Psoas muscle (tissue), 7 donors: ENCODE measurements at regions not wholly inside any gene's neighbourhood (a gene's known extent, or its start where the extent isn't known, plus 50 kb on each side); places are given as distances from the start of the nearest gene placed in this dataset.

Source experiments
- ATAC-seq, 4 donors: fragments of 200-7000 bp; cut with Tn5 transposase; one replicate each; pipeline ENCODE4 v1.9.1; 2020; ENCODE audit warnings: moderate library complexity in 3 of 4, mild to moderate bottlenecking in 2 of 4
- DNase-seq, 2 donors: peaks; one replicate each; pipeline ENCODE4 v3.0.0-alpha.2; 2020
- H3K27ac ChIP-seq: fragments of 200-600 bp; one replicate; pipeline ENCODE4 v1.8.0; 2022
- H3K27me3 ChIP-seq, 3 donors: fragments of 200-600 bp in 1 of 3; one replicate each; pipeline versions ENCODE4 v1.6.1 to v1.8.0; 2013 to 2022; ENCODE audit warnings: low read length in 2 of 3, mild to moderate bottlenecking in 2 of 3, moderate library complexity in 1 of 3; ENCODE audit not compliant: insufficient read depth in 3 of 3
- H3K36me3 ChIP-seq, 2 donors: fragments of 200-600 bp in 1 of 2; one replicate each; pipeline versions ENCODE4 v1.6.1 to v1.8.0; 2013 to 2022; ENCODE audit warnings: low read depth in 1 of 2, mild to moderate bottlenecking in 1 of 2, moderate library complexity in 1 of 2; ENCODE audit not compliant: insufficient read depth in 1 of 2
- H3K4me1 ChIP-seq: fragments of 200-600 bp; one replicate; pipeline ENCODE4 v1.8.0; 2022
- H3K4me3 ChIP-seq: fragments of 200-600 bp; one replicate; pipeline ENCODE4 v1.8.0; 2022; ENCODE audit warnings: mild to moderate bottlenecking
- H3K9me3 ChIP-seq: fragments of 200-600 bp; one replicate; pipeline ENCODE4 v1.8.0; 2022
- WGBS, 3 donors: extraction: QIAGEN DNeasy Blood & Tissue Kit; methylation state at CpG; one replicate each; pipeline versions ENCODE4 v1.1.6 to v1.1.7; 2013; 5-methylcytosine and 5-hydroxymethylcytosine counted together
- intact Hi-C, 2 donors: fragments of 100-400 bp; cut with DNase I; formaldehyde crosslinking; loops; one replicate each; pipeline versions ENCODE4 v1.11.0 to v1.14.2; 2022
- TF ChIP-seq, protein P1 (sequence below): fragments of 200-600 bp; IDR thresholded peaks from one replicate; pipeline ENCODE4 v1.8.0; 2022; ENCODE audit warnings: antibody characterized with exemption
- donor health status: healthy with polysubstance abuse.
- donor health status: DM: no; HTN: no; CAD: no; lungs with moderate emphysema.
- donor health status: Bipolar disorder and iron deficiency.
- donor health status: healthy.
- donor health status: DM: yes; HTN: yes; CAD: no.
- donor health status: DM: no; HTN: no; CAD: no.
- donor health status: DM: yes; HTN: yes; CAD: no.

DNA sequence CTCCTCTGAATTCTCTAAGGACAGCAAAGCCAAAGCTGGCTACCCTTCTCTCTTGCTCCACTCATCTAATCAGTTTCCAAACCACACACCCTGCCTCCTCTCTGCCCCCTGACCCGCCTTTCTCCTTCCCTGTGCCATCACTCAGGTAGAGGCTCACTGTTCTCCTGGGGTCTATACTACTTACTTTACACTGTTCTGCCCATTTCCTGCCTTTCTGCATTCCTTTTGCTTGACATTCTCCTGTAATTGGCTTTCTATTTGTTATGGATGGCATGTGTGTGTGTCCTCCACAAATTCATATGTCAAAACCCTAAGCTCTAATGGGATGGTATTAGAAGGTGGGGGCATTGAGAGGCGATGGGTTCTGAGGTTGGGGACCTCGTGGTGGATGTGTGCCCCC lies 675.2 kb upstream of the ID2 start:
- Histone ChIP-seq H3K27ac (no peak overlapping the region), H3K27me3 (no peaks in the 10 kb centered on the region), H3K9me3 (no peaks in the 10 kb centered on the region), H3K4me3 (no peak overlapping the region), H3K4me1 (peaks cover 13% of the 10 kb centered on the region), H3K36me3 (no peaks in the 10 kb centered on the region)
- intact Hi-C loops = no loop called here
- TF ChIP-seq, protein P1, sequence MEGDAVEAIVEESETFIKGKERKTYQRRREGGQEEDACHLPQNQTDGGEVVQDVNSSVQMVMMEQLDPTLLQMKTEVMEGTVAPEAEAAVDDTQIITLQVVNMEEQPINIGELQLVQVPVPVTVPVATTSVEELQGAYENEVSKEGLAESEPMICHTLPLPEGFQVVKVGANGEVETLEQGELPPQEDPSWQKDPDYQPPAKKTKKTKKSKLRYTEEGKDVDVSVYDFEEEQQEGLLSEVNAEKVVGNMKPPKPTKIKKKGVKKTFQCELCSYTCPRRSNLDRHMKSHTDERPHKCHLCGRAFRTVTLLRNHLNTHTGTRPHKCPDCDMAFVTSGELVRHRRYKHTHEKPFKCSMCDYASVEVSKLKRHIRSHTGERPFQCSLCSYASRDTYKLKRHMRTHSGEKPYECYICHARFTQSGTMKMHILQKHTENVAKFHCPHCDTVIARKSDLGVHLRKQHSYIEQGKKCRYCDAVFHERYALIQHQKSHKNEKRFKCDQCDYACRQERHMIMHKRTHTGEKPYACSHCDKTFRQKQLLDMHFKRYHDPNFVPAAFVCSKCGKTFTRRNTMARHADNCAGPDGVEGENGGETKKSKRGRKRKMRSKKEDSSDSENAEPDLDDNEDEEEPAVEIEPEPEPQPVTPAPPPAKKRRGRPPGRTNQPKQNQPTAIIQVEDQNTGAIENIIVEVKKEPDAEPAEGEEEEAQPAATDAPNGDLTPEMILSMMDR = no peak
- DNase-seq (no peak), ATAC-seq (no peak)
- WGBS, 3 donors = 80 to 90% (median 88%) methylated on average over 3 of the region's 3 CpGs

DNA sequence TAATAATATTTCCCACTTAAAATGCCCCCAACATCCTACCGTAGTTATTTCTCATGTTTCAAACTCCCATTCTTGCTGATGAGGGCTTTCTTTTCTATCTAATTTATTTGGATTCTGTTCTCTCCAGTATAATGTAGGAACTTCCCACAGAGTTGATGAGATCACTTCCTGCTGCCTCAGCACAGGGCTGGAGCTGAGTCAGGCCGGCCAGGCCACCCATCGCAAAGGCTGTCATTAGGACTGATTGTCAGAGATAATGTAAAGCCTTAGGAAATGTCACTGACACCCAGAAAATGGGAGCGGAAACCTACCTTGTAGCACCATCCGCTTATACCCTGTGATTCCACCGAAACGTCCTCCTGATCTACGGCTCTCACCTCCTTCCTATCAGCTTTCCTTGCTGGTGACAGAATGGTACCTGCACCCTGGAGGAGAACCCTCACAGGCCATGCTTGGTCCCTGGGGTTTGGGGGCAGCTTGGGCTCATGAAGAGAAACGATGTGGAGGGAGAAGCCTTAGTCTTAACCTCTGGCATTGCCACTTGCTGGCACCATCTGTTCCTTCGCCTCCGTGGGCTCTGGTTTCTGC lies 672.8 kb upstream of the ID2 start:
- Histone ChIP-seq H3K9me3 (no peaks in the 10 kb centered on the region), H3K4me3 (no peak overlapping the region), H3K27me3 (no peaks in the 10 kb centered on the region), H3K36me3 (no peaks in the 10 kb centered on the region), H3K4me1 (peaks cover 6% of the 10 kb centered on the region), H3K27ac (no peak overlapping the region)
- DNase-seq (no peak), ATAC-seq (no peak)
- intact Hi-C loops = no loop called here
- 81 to 84% (median 83%) methylated on average over 11 of the region's 11 CpGs for WGBS, 3 donors
- TF ChIP-seq, protein P1 = no peak

DNA sequence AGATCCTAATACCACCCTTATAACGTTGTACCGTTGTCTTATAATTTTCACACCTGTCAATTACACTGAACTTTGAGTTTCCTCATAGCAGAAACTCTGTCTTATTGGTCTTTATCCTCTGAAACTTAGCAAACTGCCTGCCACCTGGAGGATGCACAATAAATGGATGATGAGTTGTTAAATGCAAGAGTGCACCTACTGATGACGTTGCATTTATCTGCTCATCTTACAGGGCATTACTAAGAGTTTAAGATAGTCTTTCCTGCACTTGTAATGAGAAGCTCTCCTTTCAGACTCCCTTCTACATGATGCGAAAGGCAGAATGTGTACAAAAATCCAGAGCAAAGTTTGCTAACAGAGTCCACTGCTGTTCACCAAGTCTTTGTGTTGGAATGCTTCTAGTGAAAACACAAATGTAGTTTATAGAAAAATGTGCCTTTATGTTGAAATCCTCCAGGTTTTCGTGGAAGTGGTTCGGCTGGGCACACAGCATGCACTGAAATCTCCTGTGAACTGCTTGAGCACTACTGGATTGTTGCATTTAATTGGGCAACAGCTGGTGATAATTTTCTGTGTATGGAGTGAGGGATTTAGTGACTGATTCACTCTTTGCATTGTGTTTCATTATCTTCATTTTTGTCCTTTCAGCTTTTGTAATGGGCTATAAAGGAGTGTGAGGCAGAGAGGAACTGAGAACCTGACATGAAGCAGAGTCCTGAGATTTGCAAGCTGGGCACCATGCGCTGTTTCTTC lies 665.8 kb upstream of the ID2 start:
- no peak overlapping the region for H3K27ac ChIP-seq
- H3K4me1 ChIP-seq = no peaks in the 10 kb centered on the region
- WGBS, 3 donors = 59 to 65% (median 60%) methylated on average over 7 of the region's 7 CpGs
- no peaks in the 10 kb centered on the region for H3K27me3 ChIP-seq
- DNase-seq (no peak), ATAC-seq (no peak)
- TF ChIP-seq, protein P1 = no peak
- H3K36me3 ChIP-seq = no peaks in the 10 kb centered on the region
- H3K4me3 ChIP-seq = no peak overlapping the region
- intact Hi-C loops = no loop called here
- H3K9me3 ChIP-seq = no peaks in the 10 kb centered on the region

DNA sequence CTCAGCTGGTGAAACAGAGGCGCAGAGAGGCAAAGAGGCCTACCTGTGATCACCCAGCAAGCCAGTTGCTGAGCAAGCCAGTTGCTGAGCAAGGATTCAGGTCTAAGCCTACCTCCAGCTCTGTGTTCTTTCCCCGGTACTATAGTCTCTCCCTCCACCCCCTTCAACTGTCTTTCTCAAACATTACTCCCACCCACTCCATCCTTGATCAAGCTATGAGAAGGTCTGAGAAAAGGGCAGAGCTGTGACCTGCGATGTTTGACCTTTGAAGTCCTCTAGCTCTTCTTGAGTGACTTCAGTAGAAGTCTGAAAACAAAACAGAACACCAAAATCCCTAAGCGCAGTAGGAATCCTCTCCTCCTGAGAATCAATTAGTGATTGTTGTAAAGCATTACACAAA lies 665.2 kb upstream of the ID2 start:
- TF ChIP-seq, protein P1 = no peak
- H3K4me3 ChIP-seq = no peak overlapping the region
- DNase-seq (no peak), ATAC-seq (no peak)
- no peaks in the 10 kb centered on the region for H3K36me3 ChIP-seq
- no peak overlapping the region for H3K27ac ChIP-seq
- 89 to 94% (median 91%) methylated on average over 4 of the region's 4 CpGs for WGBS, 3 donors
- no peaks in the 10 kb centered on the region for H3K4me1 ChIP-seq
- no peaks in the 10 kb centered on the region for H3K27me3 ChIP-seq
- H3K9me3 ChIP-seq = no peaks in the 10 kb centered on the region
- intact Hi-C loops = no loop called here

DNA sequence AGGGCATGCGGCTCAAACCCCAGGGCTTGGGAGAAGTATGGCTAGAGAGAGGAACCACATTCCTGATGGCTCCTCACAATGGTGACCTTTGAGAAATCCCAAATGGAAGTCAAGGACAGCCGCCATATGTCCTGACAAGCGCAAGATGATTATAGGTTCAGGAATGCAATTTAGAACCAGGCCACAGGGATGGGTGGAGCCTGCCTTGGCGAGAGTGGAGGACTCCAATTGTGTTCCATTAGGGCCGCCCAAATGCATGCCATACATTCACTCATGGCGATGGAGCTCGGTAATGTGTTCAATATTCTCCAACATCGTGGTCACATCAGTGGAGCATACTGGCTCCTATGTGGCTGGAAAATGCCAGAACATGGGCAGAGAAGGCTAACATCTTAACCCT lies 662.9 kb upstream of the ID2 start:
- Histone ChIP-seq H3K9me3 (no peaks in the 10 kb centered on the region), H3K4me1 (no peaks in the 10 kb centered on the region), H3K27me3 (no peaks in the 10 kb centered on the region), H3K4me3 (no peak overlapping the region), H3K36me3 (no peaks in the 10 kb centered on the region), H3K27ac (no peak overlapping the region)
- 94 to 96% (median 96%) methylated on average over 8 of the region's 8 CpGs for WGBS, 3 donors
- ATAC-seq (no peak), DNase-seq (no peak)
- intact Hi-C loops = no loop called here
- TF ChIP-seq, protein P1 = no peak
